ENCODE measurements at regions not wholly inside any gene's neighbourhood (a gene's known extent, or its start where the extent isn't known, plus 50 kb on each side); places are given as distances from the start of the nearest gene placed in this dataset.

DNA sequence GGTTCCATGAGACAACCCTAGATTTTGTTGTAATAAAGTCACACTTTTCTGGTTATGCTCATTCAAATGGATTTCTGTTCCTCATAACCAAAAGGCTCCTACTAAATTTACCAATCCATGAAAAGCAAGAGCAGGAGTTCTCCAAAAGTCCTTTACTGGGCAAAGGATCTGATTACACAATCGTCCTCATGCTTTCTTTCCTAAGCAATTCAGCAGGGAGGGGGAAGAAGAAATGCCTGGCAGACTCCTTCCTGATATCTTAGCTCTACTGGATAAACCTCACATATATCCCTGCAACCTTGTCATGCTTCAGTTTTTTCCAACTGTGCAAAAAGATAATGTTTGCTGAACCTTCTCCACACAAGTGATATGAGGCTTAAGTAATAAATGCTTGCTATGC is 67.6 kb upstream of the GUCA2B start:
- TF ChIP-seq YY1 (IDR thresholded peaks at IDR 0.05; ENCODE audit: insufficient read depth, insufficient read length) (no peak), SUZ12 (IDR thresholded peaks at IDR 0.05; ENCODE audit: extremely low read depth, insufficient read depth, insufficient read length) (no peak), ZNF274 (IDR thresholded peaks at IDR 0.05; ENCODE audit: low read depth, low read length) (no peak)

Data from NT2/D1 (cell line).